ENCODE measurements at regions not wholly inside any gene's neighbourhood (a gene's known extent, or its start where the extent isn't known, plus 50 kb on each side); places are given as distances from the start of the nearest gene placed in this dataset.

- H3K79me2 ChIP-seq (ENCODE audit: control insufficient read depth, insufficient read depth, low read length) = no peaks in the 10 kb centered on the region
- H3K4me1 ChIP-seq (ENCODE audit: control insufficient read depth in 2 of 2, insufficient read depth in 2 of 2, low read length in 2 of 2) = no peaks in the 10 kb centered on the region
- no peak overlapping the region for H3K27ac ChIP-seq (ENCODE audit: low read length in 2 of 2)
- 87% methylated on average over 16 of the region's 16 CpGs for WGBS (ENCODE audit: insufficient coverage)
- no peak overlapping the region for H3K4me2 ChIP-seq (replicated peaks; ENCODE audit: low read depth, low read length, poor library complexity, severe bottlenecking)
- H4K20me1 ChIP-seq (ENCODE audit: control insufficient read depth, insufficient read depth, low read length, poor library complexity, severe bottlenecking) = no peaks in the 10 kb centered on the region
- H2AFZ ChIP-seq (ENCODE audit: insufficient read depth, low read depth, low read length, poor library complexity, severe bottlenecking) = no peak overlapping the region
- no peak for ATAC-seq (ENCODE audit: low read depth)
- no peak overlapping the region for H3K4me3 ChIP-seq (ENCODE audit: control extremely low read depth in 1 of 5, extremely low read depth in 1 of 5, insufficient read depth in 1 of 5, low read depth in 2 of 5, low read length in 4 of 5)
- POLR2A ChIA-PET = no interaction called here
- no peaks in the 10 kb centered on the region for H3K27me3 Mint-ChIP-seq
- H3K9ac ChIP-seq (ENCODE audit: low read length) = no peak overlapping the region
- H3K9me3 Mint-ChIP-seq (ENCODE audit: insufficient read depth) = no peaks in the 10 kb centered on the region
- H3K36me3 ChIP-seq (replicated peaks in 1 of 2; ENCODE audit: control extremely low read depth in 1 of 2, control insufficient read depth in 1 of 2, extremely low read depth in 1 of 2, insufficient read depth in 2 of 2, low read length in 1 of 2) = no peaks in the 10 kb centered on the region
- no peak for DNase-seq
- intact Hi-C loops (cut with micrococcal nuclease) = no loop called here
- TF ChIP-seq EZH2 (IDR thresholded peaks at IDR 0.05; ENCODE audit: borderline replicate concordance, insufficient read depth, low read depth, low read length, poor library complexity, severe bottlenecking) (no peak), CTCF (IDR thresholded peaks at IDR 0.05) (no peak)
- no peaks in the 10 kb centered on the region for H3K4me1 Mint-ChIP-seq
- no peaks in the 10 kb centered on the region for H3K27me3 ChIP-seq (replicated peaks in 1 of 4; ENCODE audit: control extremely low read depth in 1 of 4, control insufficient read depth in 3 of 4, insufficient read depth in 4 of 4, low read length in 3 of 4)
- peaks cover 0 to 28% (median 0%) of the 10 kb centered on the region in 3 donors for H3K9me3 ChIP-seq (ENCODE audit: control extremely low read depth in 1 of 3, control insufficient read depth in 2 of 3, insufficient read depth in 1 of 3, low read length in 2 of 3)
- H3K4me3 Mint-ChIP-seq = no peak overlapping the region
- CTCF ChIA-PET = no interaction called here
- no peak overlapping the region for H3K27ac Mint-ChIP-seq
Measured at GRCh38 chr22:49191506-49191980, 636.1 kb downstream of the BRD1 start.

- no peak overlapping the region for H2AFZ ChIP-seq (ENCODE audit: insufficient read depth, low read depth, low read length, poor library complexity, severe bottlenecking)
- DNase-seq = no peak
- Mint-ChIP-seq H3K27ac (no peak overlapping the region), H3K27me3 (peaks cover 2% of the 10 kb centered on the region), H3K4me1 (no peaks in the 10 kb centered on the region), H3K4me3 (no peak overlapping the region), H3K9me3 (ENCODE audit: insufficient read depth) (no peaks in the 10 kb centered on the region)
- H3K79me2 ChIP-seq (ENCODE audit: control insufficient read depth, insufficient read depth, low read length) = no peaks in the 10 kb centered on the region
- intact Hi-C loops (cut with micrococcal nuclease) = no loop called here
- TF ChIP-seq CTCF (IDR thresholded peaks at IDR 0.05) = no peak
- no peak for TF ChIP-seq EZH2 (IDR thresholded peaks at IDR 0.05; ENCODE audit: borderline replicate concordance, insufficient read depth, low read depth, low read length, poor library complexity, severe bottlenecking)
- ATAC-seq (ENCODE audit: low read depth) = no peak
- no peaks in the 10 kb centered on the region for H3K36me3 ChIP-seq (replicated peaks in 1 of 2; ENCODE audit: control extremely low read depth in 1 of 2, control insufficient read depth in 1 of 2, extremely low read depth in 1 of 2, insufficient read depth in 2 of 2, low read length in 1 of 2)
- no peak overlapping the region for H3K27ac ChIP-seq (ENCODE audit: low read length in 2 of 2)
- no peak overlapping the region for H3K9ac ChIP-seq (ENCODE audit: low read length)
- WGBS (ENCODE audit: insufficient coverage) = 92% methylated on average over 16 of the region's 24 CpGs
- H4K20me1 ChIP-seq (ENCODE audit: control insufficient read depth, insufficient read depth, low read length, poor library complexity, severe bottlenecking) = no peaks in the 10 kb centered on the region
- ChIA-PET CTCF (no interaction called here), POLR2A (no interaction called here)
- no peaks in the 10 kb centered on the region for H3K4me1 ChIP-seq (ENCODE audit: control insufficient read depth in 2 of 2, insufficient read depth in 2 of 2, low read length in 2 of 2)
- H3K4me3 ChIP-seq (ENCODE audit: control extremely low read depth in 1 of 5, extremely low read depth in 1 of 5, insufficient read depth in 1 of 5, low read depth in 2 of 5, low read length in 4 of 5) = no peak overlapping the region
- peaks cover 0 to 28% (median 0%) of the 10 kb centered on the region in 3 donors for H3K9me3 ChIP-seq (ENCODE audit: control extremely low read depth in 1 of 3, control insufficient read depth in 2 of 3, insufficient read depth in 1 of 3, low read length in 2 of 3)
- no peaks in the 10 kb centered on the region for H3K27me3 ChIP-seq (replicated peaks in 1 of 4; ENCODE audit: control extremely low read depth in 1 of 4, control insufficient read depth in 3 of 4, insufficient read depth in 4 of 4, low read length in 3 of 4)
- H3K4me2 ChIP-seq (replicated peaks; ENCODE audit: low read depth, low read length, poor library complexity, severe bottlenecking) = no peak overlapping the region
Measured at GRCh38 chr22:49190816-49191505, 636.7 kb downstream of the BRD1 start.
